IMR-90 (cell line): ENCODE measurements at regions not wholly inside any gene's neighbourhood (a gene's known extent, or its start where the extent isn't known, plus 50 kb on each side); places are given as distances from the start of the nearest gene placed in this dataset.

ENCODE experiments used
- ATAC-seq: fragments of 200-7000 bp; cut with Tn5 transposase; 2 replicates; pipeline ENCODE4 v1.9.1; 2020; ENCODE audit warnings: low read depth, mild to moderate bottlenecking, moderate library complexity
- BruUV-seq: library from RNA; stranded (reverse); fragments of 400-500 nt; replicated peaks from 2 replicates; lab custom pipeline; 2021; lab: Mats Ljungman, UMichigan
- CTCF ChIA-PET: fragments of 300-600 bp; formaldehyde crosslinking; extraction: SDS; loops from one replicate; lab custom pipeline; 2021; ENCODE audit warnings: antibody characterized with exemption; lab: Yijun Ruan, JAX
- POLR2A ChIA-PET: fragments of 300-600 bp; sonication (Branson Sonifier 250); formaldehyde crosslinking; loops from one replicate; lab custom pipeline; 2022; ENCODE audit warnings: antibody characterized with exemption; ENCODE audit not compliant: unreplicated experiment; lab: Charles Lee
- DNase-seq: peaks from one replicate; pipeline ENCODE4 v3.0.0; 2013
- H2AFZ ChIP-seq: replicated peaks from 2 replicates; pipeline ENCODE3; 2013; ENCODE audit warnings: low read length, mild to moderate bottlenecking; ENCODE audit not compliant: poor library complexity
- H2AK5ac ChIP-seq: 2 replicates; pipeline ENCODE4 v1.6.1; 2013; ENCODE audit warnings: low read depth, low read length, inconsistent platforms
- H2AK9ac ChIP-seq: replicated peaks from 2 replicates; pipeline ENCODE3; 2013; ENCODE audit warnings: mild to moderate bottlenecking, low read depth, low read length, moderate library complexity; ENCODE audit not compliant: poor library complexity
- H2BK120ac ChIP-seq: 2 replicates; pipeline ENCODE4 v1.6.1; 2013; ENCODE audit warnings: low read depth, low read length, inconsistent platforms
- H2BK15ac ChIP-seq: 3 replicates; pipeline ENCODE4 v1.6.1; 2013; ENCODE audit warnings: low read depth, low read length, inconsistent platforms
- H2BK20ac ChIP-seq: 2 replicates; pipeline ENCODE4 v1.6.1; 2013; ENCODE audit warnings: low read depth, mild to moderate bottlenecking, inconsistent platforms, low read length, moderate library complexity
- H2BK5ac ChIP-seq: 2 replicates; pipeline ENCODE4 v1.6.1; 2013; ENCODE audit warnings: mild to moderate bottlenecking, low read depth, low read length, inconsistent platforms; ENCODE audit not compliant: poor library complexity, severe bottlenecking
- H3K14ac ChIP-seq: replicated peaks from 2 replicates; pipeline ENCODE4 v1.6.1; 2013; ENCODE audit warnings: low read depth, low read length, inconsistent platforms
- H3K18ac ChIP-seq: 2 replicates; pipeline ENCODE4 v1.6.1; 2013; ENCODE audit warnings: low read depth, low read length, control low read depth
- H3K23ac ChIP-seq: 2 replicates; pipeline ENCODE4 v1.6.1; 2013; ENCODE audit warnings: low read depth, low read length, inconsistent platforms
- H3K27ac ChIP-seq: 2 replicates; pipeline ENCODE4 v1.5.1; 2013; ENCODE audit warnings: mild to moderate bottlenecking, control low read depth, low read length; ENCODE audit not compliant: insufficient read depth
- H3K27me3 ChIP-seq: 2 replicates; pipeline ENCODE4 v1.6.1; 2013; ENCODE audit warnings: low read length; ENCODE audit not compliant: control insufficient read depth, insufficient read depth
- H3K36me3 ChIP-seq: 2 replicates; pipeline ENCODE4 v1.6.1; 2013; ENCODE audit warnings: low read length, mixed read lengths; ENCODE audit not compliant: control insufficient read depth, insufficient read depth
- H3K4ac ChIP-seq: 2 replicates; pipeline ENCODE4 v1.6.1; 2013; ENCODE audit warnings: low read depth, low read length, inconsistent platforms
- H3K4me1 ChIP-seq: 2 replicates; pipeline ENCODE4 v1.6.1; 2013; ENCODE audit warnings: low read length, mixed read lengths; ENCODE audit not compliant: control insufficient read depth, insufficient read depth
- H3K4me2 ChIP-seq: 2 replicates; pipeline ENCODE4 v1.6.1; 2013; ENCODE audit warnings: low read depth, mild to moderate bottlenecking, control low read depth, low read length, moderate library complexity
- H3K4me3 ChIP-seq: 2 replicates; pipeline ENCODE4 v1.5.1; 2013; ENCODE audit warnings: low read depth, mild to moderate bottlenecking, control low read depth, low read length, moderate library complexity; ENCODE audit not compliant: insufficient read depth
- H3K56ac ChIP-seq: 2 replicates; pipeline ENCODE4 v1.6.1; 2013; ENCODE audit warnings: low read length, inconsistent platforms; ENCODE audit not compliant: insufficient read depth; ENCODE audit errors: extremely low read depth
- H3K79me1 ChIP-seq, 2 experiments: 2 replicates each; pipeline ENCODE4 v1.6.1; 2013; ENCODE audit warnings: low read length in 2 of 2, inconsistent platforms in 1 of 2, low read depth in 1 of 2
- H3K9ac ChIP-seq: 2 replicates; pipeline ENCODE4 v1.6.1; 2013; ENCODE audit warnings: low read depth, low read length, control low read depth
- H3K9me1 ChIP-seq: 2 replicates; pipeline ENCODE4 v1.6.1; 2013; ENCODE audit warnings: low read length, inconsistent platforms; ENCODE audit not compliant: insufficient read depth
- H3K9me3 ChIP-seq: 2 replicates; pipeline ENCODE4 v1.6.1; 2013; ENCODE audit warnings: low read length; ENCODE audit not compliant: control insufficient read depth, insufficient read depth
- H4K20me1 ChIP-seq: 2 replicates; pipeline ENCODE4 v1.6.1; 2013; ENCODE audit warnings: low read length, inconsistent platforms; ENCODE audit not compliant: insufficient read depth
- H4K5ac ChIP-seq: 2 replicates; pipeline ENCODE4 v1.6.1; 2013; ENCODE audit warnings: mild to moderate bottlenecking, low read depth, low read length, control low read depth
- H4K8ac ChIP-seq, 2 experiments: 2 replicates each; pipeline ENCODE4 v1.6.1; 2013; ENCODE audit warnings: low read depth in 2 of 2, low read length in 2 of 2, control low read depth in 1 of 2, inconsistent platforms in 1 of 2
- H4K91ac ChIP-seq: 2 replicates; pipeline ENCODE4 v1.6.1; 2013; ENCODE audit warnings: low read depth, low read length, inconsistent platforms; ENCODE audit not compliant: insufficient read depth
- MXI1 ChIP-seq: IDR thresholded peaks from 2 replicates; pipeline ENCODE4 v1.6.1; 2012; ENCODE audit warnings: low read depth, mild to moderate bottlenecking, low read length, moderate library complexity, borderline replicate concordance
- RAD21 ChIP-seq: IDR thresholded peaks from 2 replicates; pipeline ENCODE4 v1.6.1; 2012; ENCODE audit warnings: low read length, improper control_type of control experiment
- WGBS, 2 experiments: methylation state at CpG; one replicate each; pipeline versions ENCODE4 v1.1.5 to v1.1.7; 2013; ENCODE audit warnings: missing lambda C conversion rate in 2 of 2; ENCODE audit not compliant: insufficient read length in 1 of 2; ENCODE audit errors: extremely low coverage in 2 of 2; 5-methylcytosine and 5-hydroxymethylcytosine counted together
- dilution Hi-C: fragments of 300-500 bp; cut with HindIII; formaldehyde crosslinking; loops from one replicate; pipeline ENCODE4 v1.14.3; 2018; ENCODE audit warnings: low sequenced_read_pairs; ENCODE audit not compliant: unreplicated experiment
- in situ Hi-C: fragments of 300-500 bp; cut with MboI; formaldehyde crosslinking; loops from 3 replicates; pipeline ENCODE4 v1.14.3; 2019; ENCODE audit warnings: low sequenced_read_pairs, inconsistent platforms, mixed read lengths
- intact Hi-C: fragments of 100-400 bp; cut with micrococcal nuclease; formaldehyde crosslinking; loops from 2 replicates; pipeline ENCODE4 v1.10.0; 2022

- no TSS peak for BruUV-seq
- no peak overlapping the region for H2AFZ ChIP-seq
- H4K5ac ChIP-seq, result no peak overlapping the region
- ChIA-PET POLR2A (no interaction called here), CTCF (no interaction called here)
- H2AK9ac ChIP-seq, result no peak overlapping the region
- no peak overlapping the region for H2BK5ac ChIP-seq
- H3K27me3 ChIP-seq, result peaks cover 3% of the 10 kb centered on the region
- no peak overlapping the region for H3K23ac ChIP-seq
- ATAC-seq, result no peak
- DNase-seq, result no peak
- no peak overlapping the region for H3K56ac ChIP-seq
- H4K91ac ChIP-seq, result no peak overlapping the region
- H3K4me1 ChIP-seq, result no peaks in the 10 kb centered on the region
- no peaks in the 10 kb centered on the region for H4K20me1 ChIP-seq
- no peaks in the 10 kb centered on the region for H3K9me1 ChIP-seq
- no peaks in the 10 kb centered on the region for H3K9me3 ChIP-seq
- no peak overlapping the region for H3K18ac ChIP-seq
- H2AK5ac ChIP-seq, result no peak overlapping the region
- H2BK15ac ChIP-seq, result no peak overlapping the region
- in situ Hi-C loops, result no loop called here
- dilution Hi-C loops, result no loop called here
- H3K4me3 ChIP-seq, result no peak overlapping the region
- H4K8ac ChIP-seq, result no peak overlapping the region
- H3K36me3 ChIP-seq, result no peaks in the 10 kb centered on the region
- WGBS, 2 experiments, result 60% methylated on average over 2 of the region's 14 CpGs; no CpG with 5 or more reads in 1 of the 2 experiments
- H3K4me2 ChIP-seq, result no peak overlapping the region
- no peak overlapping the region for H3K27ac ChIP-seq
- H2BK120ac ChIP-seq, result no peak overlapping the region
- no peaks in the 10 kb centered on the region for H3K79me1 ChIP-seq
- H3K14ac ChIP-seq, result no peak overlapping the region
- no peak overlapping the region for H2BK20ac ChIP-seq
- no peak overlapping the region for H3K9ac ChIP-seq
- intact Hi-C loops, result no loop called here
- H3K4ac ChIP-seq, result no peak overlapping the region
- TF ChIP-seq MXI1 (no peak), RAD21 (no peak)
Measured at GRCh38 chr12:111193496-111193895, 175.4 kb downstream of the PHETA1 start.
